ENCODE measurements at regions not wholly inside any gene's neighbourhood (a gene's known extent, or its start where the extent isn't known, plus 50 kb on each side); places are given as distances from the start of the nearest gene placed in this dataset.

- no peak overlapping the region for H3K27ac Mint-ChIP-seq (ENCODE audit: unreplicated experiment)
- H3K9me3 Mint-ChIP-seq (ENCODE audit: low read depth, unreplicated experiment), result peaks cover 2% of the 10 kb centered on the region
- H3K4me3 Mint-ChIP-seq (ENCODE audit: low read depth, unreplicated experiment), result no peak overlapping the region
- no peaks in the 10 kb centered on the region for H3K36me3 Mint-ChIP-seq (ENCODE audit: insufficient read depth, unreplicated experiment)
- no peaks in the 10 kb centered on the region for H3K27me3 Mint-ChIP-seq (ENCODE audit: unreplicated experiment)
- CTCF ChIA-PET, result no interaction called here
- BruUV-seq (replicated peaks), result no TSS peak
- DNase-seq, result no peak
- intact Hi-C loops (cut with micrococcal nuclease; ENCODE audit: unreplicated experiment), result no loop called here
- TF ChIP-seq, protein P1, sequence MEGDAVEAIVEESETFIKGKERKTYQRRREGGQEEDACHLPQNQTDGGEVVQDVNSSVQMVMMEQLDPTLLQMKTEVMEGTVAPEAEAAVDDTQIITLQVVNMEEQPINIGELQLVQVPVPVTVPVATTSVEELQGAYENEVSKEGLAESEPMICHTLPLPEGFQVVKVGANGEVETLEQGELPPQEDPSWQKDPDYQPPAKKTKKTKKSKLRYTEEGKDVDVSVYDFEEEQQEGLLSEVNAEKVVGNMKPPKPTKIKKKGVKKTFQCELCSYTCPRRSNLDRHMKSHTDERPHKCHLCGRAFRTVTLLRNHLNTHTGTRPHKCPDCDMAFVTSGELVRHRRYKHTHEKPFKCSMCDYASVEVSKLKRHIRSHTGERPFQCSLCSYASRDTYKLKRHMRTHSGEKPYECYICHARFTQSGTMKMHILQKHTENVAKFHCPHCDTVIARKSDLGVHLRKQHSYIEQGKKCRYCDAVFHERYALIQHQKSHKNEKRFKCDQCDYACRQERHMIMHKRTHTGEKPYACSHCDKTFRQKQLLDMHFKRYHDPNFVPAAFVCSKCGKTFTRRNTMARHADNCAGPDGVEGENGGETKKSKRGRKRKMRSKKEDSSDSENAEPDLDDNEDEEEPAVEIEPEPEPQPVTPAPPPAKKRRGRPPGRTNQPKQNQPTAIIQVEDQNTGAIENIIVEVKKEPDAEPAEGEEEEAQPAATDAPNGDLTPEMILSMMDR (IDR thresholded peaks at IDR 0.05; ENCODE audit: unreplicated experiment), result no peak
- no peaks in the 10 kb centered on the region for H3K4me1 Mint-ChIP-seq (ENCODE audit: low read depth, unreplicated experiment)
Measured at GRCh38 chr16:76197900-76198299, 79.3 kb upstream of the CNTNAP4 start.

- Mint-ChIP-seq H3K36me3 (ENCODE audit: insufficient read depth, unreplicated experiment) (no peaks in the 10 kb centered on the region), H3K4me3 (ENCODE audit: low read depth, unreplicated experiment) (no peak overlapping the region), H3K27ac (ENCODE audit: unreplicated experiment) (no peak overlapping the region), H3K27me3 (ENCODE audit: unreplicated experiment) (no peaks in the 10 kb centered on the region), H3K9me3 (ENCODE audit: low read depth, unreplicated experiment) (peaks cover 7% of the 10 kb centered on the region), H3K4me1 (ENCODE audit: low read depth, unreplicated experiment) (no peaks in the 10 kb centered on the region)
- BruUV-seq (replicated peaks), result no TSS peak
- CTCF ChIA-PET, result no interaction called here
- DNase-seq, result no peak
- TF ChIP-seq, protein P1 (IDR thresholded peaks at IDR 0.05; ENCODE audit: unreplicated experiment), result no peak
- intact Hi-C loops (cut with micrococcal nuclease; ENCODE audit: unreplicated experiment), result no loop called here
Measured at GRCh38 chr16:76199681-76200220, 77.5 kb upstream of the CNTNAP4 start.

DNA sequence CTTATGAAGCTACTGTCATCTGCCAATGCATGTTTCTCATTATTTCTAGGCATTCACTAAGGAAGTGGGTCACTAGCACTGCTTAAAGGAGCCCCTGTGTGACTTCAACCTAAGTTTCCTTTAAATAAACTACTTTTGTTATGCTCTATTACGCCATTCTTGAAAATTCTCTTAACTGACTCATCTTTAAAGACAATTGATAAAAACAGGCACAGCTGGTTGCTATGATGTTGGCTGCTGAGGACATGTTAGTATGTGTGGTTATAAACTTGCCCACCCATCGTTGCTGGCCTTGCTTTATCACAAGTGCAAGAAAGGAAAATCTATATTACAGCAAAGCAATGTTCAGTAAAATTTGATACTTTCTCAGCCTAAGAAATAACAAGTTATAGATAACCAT is 75.8 kb upstream of the CNTNAP4 start:
- H3K27ac Mint-ChIP-seq (ENCODE audit: unreplicated experiment), result no peak overlapping the region
- TF ChIP-seq, protein P1 (IDR thresholded peaks at IDR 0.05; ENCODE audit: unreplicated experiment), result no peak
- DNase-seq, result no peak
- CTCF ChIA-PET, result no interaction called here
- intact Hi-C loops (cut with micrococcal nuclease; ENCODE audit: unreplicated experiment), result no loop called here
- no peaks in the 10 kb centered on the region for H3K27me3 Mint-ChIP-seq (ENCODE audit: unreplicated experiment)
- H3K36me3 Mint-ChIP-seq (ENCODE audit: insufficient read depth, unreplicated experiment), result no peaks in the 10 kb centered on the region
- peaks cover 13% of the 10 kb centered on the region for H3K9me3 Mint-ChIP-seq (ENCODE audit: low read depth, unreplicated experiment)
- H3K4me3 Mint-ChIP-seq (ENCODE audit: low read depth, unreplicated experiment), result no peak overlapping the region
- no TSS peak for BruUV-seq (replicated peaks)
- no peaks in the 10 kb centered on the region for H3K4me1 Mint-ChIP-seq (ENCODE audit: low read depth, unreplicated experiment)

GRCh38 chr16:76204249-76204648 is 73.0 kb upstream of the CNTNAP4 start:
- Mint-ChIP-seq H3K27me3 (ENCODE audit: unreplicated experiment) (no peaks in the 10 kb centered on the region), H3K4me3 (ENCODE audit: low read depth, unreplicated experiment) (no peak overlapping the region), H3K4me1 (ENCODE audit: low read depth, unreplicated experiment) (no peaks in the 10 kb centered on the region), H3K36me3 (ENCODE audit: insufficient read depth, unreplicated experiment) (no peaks in the 10 kb centered on the region), H3K9me3 (ENCODE audit: low read depth, unreplicated experiment) (peaks cover 16% of the 10 kb centered on the region), H3K27ac (ENCODE audit: unreplicated experiment) (no peak overlapping the region)
- intact Hi-C loops (cut with micrococcal nuclease; ENCODE audit: unreplicated experiment), result no loop called here
- BruUV-seq (replicated peaks), result no TSS peak
- TF ChIP-seq, protein P1 (IDR thresholded peaks at IDR 0.05; ENCODE audit: unreplicated experiment), result no peak
- DNase-seq, result no peak
- CTCF ChIA-PET, result no interaction called here

Measured in Calu3 (cell line).